ENCODE measurements at regions not wholly inside any gene's neighbourhood (a gene's known extent, or its start where the extent isn't known, plus 50 kb on each side); places are given as distances from the start of the nearest gene placed in this dataset.

DNA sequence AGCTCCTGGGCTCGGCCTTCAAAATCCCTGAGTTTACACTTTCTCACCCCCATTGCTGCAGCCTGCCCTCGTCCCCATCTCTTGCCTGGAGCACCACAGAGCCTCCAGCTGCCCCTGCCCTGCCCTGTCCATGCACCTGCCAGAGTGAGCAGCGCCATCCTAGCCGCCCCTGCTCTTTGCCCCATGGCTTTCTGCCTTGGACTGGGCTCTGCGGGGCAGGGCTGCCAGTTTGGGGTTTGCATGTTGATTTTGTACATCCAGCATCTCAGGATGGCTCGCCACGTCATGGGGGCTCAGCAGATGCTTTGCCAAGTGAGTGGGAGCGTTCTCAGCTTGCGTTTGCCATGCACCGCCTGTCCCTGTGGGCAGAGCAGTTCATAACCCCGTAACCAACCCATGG, 67.1 kb upstream of the HGFAC start:
- no peak overlapping the region for H3K27ac ChIP-seq (ENCODE audit: insufficient read depth, low read depth, low read length)
- FAIRE-seq (no peak), DNase-seq (ENCODE audit: low read depth, low spot score) (no peak)
- no peak for TF ChIP-seq FOS (IDR thresholded peaks at IDR 0.05; ENCODE audit: borderline replicate concordance, insufficient read depth, low read length)
- TF ChIP-seq POLR2AphosphoS5 (IDR thresholded peaks at IDR 0.05; ENCODE audit: insufficient read depth, low read depth, low read length), result no peak
- TF ChIP-seq JUN (IDR thresholded peaks at IDR 0.05; ENCODE audit: borderline replicate concordance, insufficient read depth, insufficient read length, low read depth), result no peak
- TF ChIP-seq MYC (IDR thresholded peaks at IDR 0.05; ENCODE audit: low read depth, low read length), result no peak
- TF ChIP-seq EZH2 (IDR thresholded peaks at IDR 0.05; ENCODE audit: borderline replicate concordance, low read depth, low read length, severe bottlenecking), result no peak
- TF ChIP-seq, protein P1, sequence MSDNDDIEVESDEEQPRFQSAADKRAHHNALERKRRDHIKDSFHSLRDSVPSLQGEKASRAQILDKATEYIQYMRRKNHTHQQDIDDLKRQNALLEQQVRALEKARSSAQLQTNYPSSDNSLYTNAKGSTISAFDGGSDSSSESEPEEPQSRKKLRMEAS (IDR thresholded peaks at IDR 0.05; ENCODE audit: insufficient read depth, insufficient read length), result no peak
- no peak for TF ChIP-seq POLR2A (IDR thresholded peaks at IDR 0.05; ENCODE audit: low read depth, low read length)
- TF ChIP-seq GATA2 (IDR thresholded peaks at IDR 0.05; ENCODE audit: insufficient read depth, insufficient read length, low read depth, low read length), result no peak
- no peak for TF ChIP-seq CTCF (IDR thresholded peaks at IDR 0.05; ENCODE audit: extremely low read depth in 1 of 2, insufficient read depth in 1 of 2, low read depth in 1 of 2, low read length in 2 of 2)
- dilution Hi-C loops (cut with MboI; ENCODE audit: extremely low pct_ligation_motif_present, low sequenced_read_pairs) (no loop called here), intact Hi-C loops (cut with micrococcal nuclease) (no loop called here)
- no peaks in the 10 kb centered on the region for H3K27me3 ChIP-seq (ENCODE audit: control insufficient read depth in 2 of 2, insufficient read depth in 2 of 2, low read length in 2 of 2)
- H3K4me2 ChIP-seq (ENCODE audit: insufficient read depth, low read length), result no peak overlapping the region
- ChIA-PET CTCF (interaction anchor here (1.6 to 2.1 kb wide), 3 partner anchors 14 to 29 kb away, joined by 3 to 11 read pairs (median 5); no protein-coding TSS in a partner anchor), POLR2A (no interaction called here)
- H2AFZ ChIP-seq (ENCODE audit: low read depth, low read length), result no peak overlapping the region
- peaks cover 31% of the 10 kb centered on the region for H3K4me1 ChIP-seq (ENCODE audit: control insufficient read depth, extremely low read depth, insufficient read depth, low read length)
- H3K36me3 ChIP-seq (ENCODE audit: control insufficient read depth in 2 of 2, extremely low read depth in 1 of 2, insufficient read depth in 2 of 2, low read length in 2 of 2), result peaks cover 0 to 5% of the 10 kb centered on the region in 2 experiments
- H3K9me1 ChIP-seq (replicated peaks; ENCODE audit: control insufficient read depth, extremely low read depth, insufficient read depth, low read length), result no peaks in the 10 kb centered on the region
- no peak overlapping the region for H3K9ac ChIP-seq (replicated peaks; ENCODE audit: extremely low read depth, insufficient read depth, low read length)
- no TSS peak for BruUV-seq (replicated peaks)
- no peak overlapping the region for H3K4me3 ChIP-seq (replicated peaks in 1 of 3; ENCODE audit: insufficient read depth in 1 of 3, low read depth in 1 of 3, low read length in 3 of 3)
- no peaks in the 10 kb centered on the region for H4K20me1 ChIP-seq (replicated peaks; ENCODE audit: control insufficient read depth, extremely low read depth, insufficient read depth, low read length)
- H3K79me2 ChIP-seq (ENCODE audit: control insufficient read depth, insufficient read depth, low read length), result peaks cover 31% of the 10 kb centered on the region
- no peaks in the 10 kb centered on the region for H3K9me3 ChIP-seq (replicated peaks; ENCODE audit: control insufficient read depth, insufficient read depth, low read length)
